Mammary epithelial cell (primary cell): ENCODE measurements at regions not wholly inside any gene's neighbourhood (a gene's known extent, or its start where the extent isn't known, plus 50 kb on each side); places are given as distances from the start of the nearest gene placed in this dataset.

Source experiments
- CTCF ChIP-seq, 2 donors: IDR thresholded peaks in 1 of 2; conservative IDR thresholded peaks in 1 of 2; 2 replicates each; pipeline ENCODE4 v1.5.1; 2011 to 2012; ENCODE audit warnings: inconsistent platforms in 2 of 2, low read length in 2 of 2, mild to moderate bottlenecking in 2 of 2, control low read depth in 1 of 2, low read depth in 1 of 2; ENCODE audit not compliant: insufficient read depth in 1 of 2; ENCODE audit errors: extremely low read depth in 1 of 2
- EZH2 ChIP-seq: IDR thresholded peaks from 2 replicates; pipeline ENCODE4 v1.6.1; 2012; ENCODE audit warnings: low read length, inconsistent platforms, borderline replicate concordance

DNA sequence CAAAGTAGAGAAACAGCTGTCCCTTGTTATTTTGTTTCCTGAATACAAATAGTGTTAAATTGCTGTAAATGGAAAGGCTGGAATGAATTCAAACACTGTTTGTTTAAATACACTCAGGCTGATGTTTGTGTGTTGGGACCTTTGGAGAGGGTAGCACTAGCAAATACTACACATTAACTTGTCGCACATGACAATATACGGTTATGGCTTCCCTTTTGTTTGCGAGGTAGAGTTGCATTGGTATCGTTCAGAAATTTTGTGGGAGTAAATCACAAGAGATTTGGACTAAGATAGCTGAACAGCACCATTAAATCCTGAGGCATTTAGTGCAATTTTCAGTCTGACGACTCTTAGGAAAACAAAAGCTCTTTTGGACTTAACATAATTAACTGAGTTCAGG lies 213.0 kb upstream of the ROBO2 start:
- TF ChIP-seq EZH2 = no peak
- TF ChIP-seq CTCF (conservative IDR thresholded peaks at IDR 0.05 in 1 of 2, IDR thresholded peaks at IDR 0.05 in 1 of 2; ENCODE audit: extremely low read depth in 1 of 2, insufficient read depth in 1 of 2, low read depth in 1 of 2, low read length in 2 of 2) = no peak
